ENCODE measurements at regions not wholly inside any gene's neighbourhood (a gene's known extent, or its start where the extent isn't known, plus 50 kb on each side); places are given as distances from the start of the nearest gene placed in this dataset.
"Not testable (repeated sequence)": the region's sequence is repeated elsewhere in the genome, so short reads cannot be mapped to it uniquely, and the experiment has no call there.

DNA sequence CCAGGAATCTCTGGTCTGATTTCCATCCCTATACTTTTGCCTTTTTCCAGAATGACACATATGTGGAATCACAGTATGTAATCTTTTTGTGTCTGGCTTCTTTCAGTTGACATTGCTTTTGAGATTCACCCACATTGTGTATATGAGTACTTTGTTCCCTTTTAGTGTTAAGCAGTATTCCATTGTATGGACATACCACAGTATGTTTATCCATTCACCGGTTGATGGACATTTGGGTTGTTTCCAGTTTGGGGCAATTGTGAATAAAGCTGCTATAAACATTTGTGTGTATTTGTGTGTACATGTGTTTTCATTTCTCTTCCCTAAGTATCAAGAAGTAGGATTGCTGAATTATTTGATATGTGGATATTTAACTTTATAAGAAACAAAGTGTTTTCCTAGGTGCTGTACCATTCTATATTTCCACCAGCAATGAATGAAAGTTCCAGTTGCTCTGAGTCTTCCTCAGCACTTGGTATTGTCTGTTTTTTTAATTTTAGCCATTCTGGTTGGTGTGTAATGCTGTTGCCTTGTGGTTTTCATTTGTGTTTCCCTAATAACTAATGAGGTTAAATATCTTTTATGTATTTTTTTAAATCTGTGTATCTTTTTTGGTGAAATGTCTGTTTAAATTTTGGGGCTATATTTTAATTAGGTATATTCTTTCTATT, 203.5 kb upstream of the HAAO start:
- no peak overlapping the region for H3K27ac ChIP-seq
- TF ChIP-seq FOXP2 (optimal IDR thresholded peaks at IDR 0.05; ENCODE audit: control extremely low read depth, extremely low read length, insufficient read depth) (no peak), EZH2 (IDR thresholded peaks at IDR 0.05) (no peak), POLR2AphosphoS5 (IDR thresholded peaks at IDR 0.05; ENCODE audit: borderline replicate concordance, low read depth, low read length) (no peak)

DNA sequence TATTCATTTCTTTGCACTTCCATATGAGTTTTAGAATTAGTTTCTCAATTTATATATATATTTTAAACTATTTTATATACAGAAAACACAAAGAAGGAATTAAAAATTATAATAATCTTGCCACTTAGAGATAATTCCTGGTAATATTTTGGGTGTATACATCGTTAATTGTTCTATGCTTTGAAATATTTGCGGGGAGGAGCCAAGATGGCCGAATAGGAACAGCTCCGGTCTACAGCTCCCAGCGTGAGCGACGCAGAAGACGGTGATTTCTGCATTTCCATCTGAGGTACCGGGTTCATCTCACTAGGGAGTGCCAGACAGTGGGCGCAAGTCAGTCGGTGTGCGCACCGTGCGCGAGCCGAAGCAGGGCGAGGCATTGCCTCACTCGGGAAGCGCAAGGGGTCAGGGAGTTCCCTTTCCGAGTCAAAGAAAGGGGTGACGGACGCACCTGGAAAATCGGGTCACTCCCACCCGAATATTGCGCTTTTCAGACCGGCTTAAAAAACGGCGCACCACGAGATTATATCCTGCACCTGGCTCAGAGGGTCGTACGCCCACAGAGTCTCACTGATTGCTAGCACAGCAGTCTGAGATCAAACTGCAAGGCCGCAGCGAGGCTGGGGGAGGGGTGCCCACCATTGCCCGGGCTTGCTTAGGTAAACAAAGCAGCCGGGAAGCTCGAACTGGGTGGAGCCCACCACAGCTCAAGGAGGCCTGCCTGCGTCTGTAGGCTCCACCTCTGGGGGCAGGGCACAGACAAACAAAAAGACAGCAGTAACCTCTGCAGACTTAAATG, 197.1 kb upstream of the HAAO start:
- not testable (repeated sequence) for H3K27ac ChIP-seq; H3K4me3 ChIP-seq; H3K9ac ChIP-seq (ENCODE audit: insufficient read length); DNase-seq (ENCODE audit: low read depth, low spot score); H3K9me3 ChIP-seq (ENCODE audit: low read depth, low read length); H3K36me3 ChIP-seq (ENCODE audit: insufficient read depth, low read length)

More for the DNA sequence above, 203.5 kb upstream of the HAAO start:
- H3K9ac ChIP-seq (ENCODE audit: insufficient read length): no peak overlapping the region
- DNase-seq (ENCODE audit: low read depth, low spot score): no peak
- peaks cover 3% of the 10 kb centered on the region; the same call in 1 of the 2 replicates for H3K9me3 ChIP-seq (ENCODE audit: low read depth, low read length)
- H3K36me3 ChIP-seq (ENCODE audit: insufficient read depth, low read length): no peaks in the 10 kb centered on the region
- H3K4me3 ChIP-seq: no peak overlapping the region

DNA sequence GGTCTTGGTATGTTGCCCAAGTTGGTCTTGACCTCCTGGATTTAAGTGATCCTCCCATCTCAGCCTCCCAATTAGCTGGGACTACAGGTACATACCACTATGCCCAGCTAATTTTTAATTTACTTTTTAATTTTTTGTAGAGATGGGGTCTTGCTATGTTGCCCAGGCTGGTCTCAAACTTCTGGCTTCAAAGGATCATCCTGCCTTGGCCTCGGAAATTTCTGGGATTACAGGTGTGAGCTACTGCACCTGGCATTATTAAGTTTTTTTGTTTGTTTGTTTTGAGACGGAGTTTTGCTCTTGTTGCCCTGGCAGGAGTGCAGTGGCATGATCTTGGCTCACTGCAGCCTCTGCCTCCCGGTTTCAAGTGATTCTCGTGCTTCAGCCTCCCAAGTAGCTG, 195.7 kb upstream of the HAAO start:
- H3K4me3 ChIP-seq; H3K9me3 ChIP-seq (ENCODE audit: low read depth, low read length); H3K27ac ChIP-seq; DNase-seq (ENCODE audit: low read depth, low spot score); H3K9ac ChIP-seq (ENCODE audit: insufficient read length); H3K36me3 ChIP-seq (ENCODE audit: insufficient read depth, low read length): not testable (repeated sequence)

DNA sequence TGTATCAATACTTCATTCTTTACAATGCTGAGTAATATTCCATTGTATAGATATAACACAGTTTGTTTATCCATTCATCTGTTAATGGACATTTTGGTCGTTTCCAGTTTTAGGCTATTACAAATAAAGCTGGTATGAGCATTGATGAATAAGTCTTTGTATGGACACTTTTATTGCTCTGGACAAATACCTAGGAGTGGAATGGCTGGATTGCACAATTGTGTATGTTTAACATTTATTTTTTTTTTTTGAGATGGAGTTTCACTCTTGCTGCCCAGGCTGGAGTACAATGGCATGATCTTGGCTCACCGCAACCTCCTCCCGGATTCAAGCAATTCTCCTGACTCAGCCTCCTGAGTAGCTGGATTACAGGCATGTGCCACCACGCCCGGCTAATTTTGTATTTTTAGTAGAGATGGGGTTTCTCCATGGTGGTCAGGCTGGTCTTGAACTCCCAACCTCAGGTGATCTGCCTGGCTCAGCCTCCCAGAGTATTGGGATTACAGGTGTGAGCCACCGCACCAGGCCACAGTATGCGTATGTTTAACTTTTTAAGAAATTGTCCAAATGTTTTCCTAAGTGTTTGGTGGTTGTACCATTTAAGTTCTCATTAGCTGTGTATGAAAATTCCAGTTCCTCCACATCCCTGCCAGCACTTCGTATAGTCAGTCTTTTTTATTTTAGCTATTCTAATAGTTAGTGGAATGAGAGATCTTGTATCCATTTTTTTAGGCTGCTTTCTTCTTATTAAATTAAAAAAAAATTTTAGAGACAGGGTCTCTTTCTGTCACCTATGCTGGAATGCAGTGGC, 194.9 kb upstream of the HAAO start:
- Histone ChIP-seq H3K9ac (ENCODE audit: insufficient read length) (no peak overlapping the region), H3K27ac (no peak overlapping the region), H3K36me3 (ENCODE audit: insufficient read depth, low read length) (no peaks in the 10 kb centered on the region), H3K4me3 (no peak overlapping the region), H3K9me3 (ENCODE audit: low read depth, low read length) (no peaks in the 10 kb centered on the region)
- no peak for DNase-seq (ENCODE audit: low read depth, low spot score)
- TF ChIP-seq FOXP2 (optimal IDR thresholded peaks at IDR 0.05; ENCODE audit: control extremely low read depth, extremely low read length, insufficient read depth): no peak
- TF ChIP-seq POLR2AphosphoS5 (IDR thresholded peaks at IDR 0.05; ENCODE audit: borderline replicate concordance, low read depth, low read length): no peak
- TF ChIP-seq EZH2 (IDR thresholded peaks at IDR 0.05): no peak

DNA sequence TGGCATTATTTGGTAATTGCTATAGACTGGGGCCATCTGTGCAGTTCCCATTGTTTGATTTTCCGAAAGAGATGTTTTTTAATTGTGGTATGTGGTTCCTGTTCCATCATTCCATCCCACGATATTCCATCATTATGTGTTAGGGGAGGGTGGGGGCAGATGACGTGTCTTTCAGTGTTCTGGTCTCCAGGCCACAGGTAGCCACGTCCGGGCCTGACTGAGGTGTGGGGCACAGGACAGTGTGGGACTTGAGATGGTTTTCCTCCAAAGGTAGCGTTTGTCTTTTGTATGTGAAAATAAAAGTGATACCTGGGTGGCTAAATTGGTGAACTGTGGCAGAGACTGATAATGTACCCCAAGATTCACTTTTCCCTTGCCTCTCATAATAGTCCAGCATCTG, 192.2 kb upstream of the HAAO start:
- Histone ChIP-seq H3K9me3 (ENCODE audit: low read depth, low read length) (no peaks in the 10 kb centered on the region), H3K27ac (no peak overlapping the region), H3K9ac (ENCODE audit: insufficient read length) (no peak overlapping the region), H3K36me3 (ENCODE audit: insufficient read depth, low read length) (no peaks in the 10 kb centered on the region), H3K4me3 (no peak overlapping the region)
- no peak for DNase-seq (ENCODE audit: low read depth, low spot score)
- TF ChIP-seq FOXP2 (optimal IDR thresholded peaks at IDR 0.05; ENCODE audit: control extremely low read depth, extremely low read length, insufficient read depth) (no peak), POLR2AphosphoS5 (IDR thresholded peaks at IDR 0.05; ENCODE audit: borderline replicate concordance, low read depth, low read length) (no peak), EZH2 (IDR thresholded peaks at IDR 0.05) (no peak)

DNA sequence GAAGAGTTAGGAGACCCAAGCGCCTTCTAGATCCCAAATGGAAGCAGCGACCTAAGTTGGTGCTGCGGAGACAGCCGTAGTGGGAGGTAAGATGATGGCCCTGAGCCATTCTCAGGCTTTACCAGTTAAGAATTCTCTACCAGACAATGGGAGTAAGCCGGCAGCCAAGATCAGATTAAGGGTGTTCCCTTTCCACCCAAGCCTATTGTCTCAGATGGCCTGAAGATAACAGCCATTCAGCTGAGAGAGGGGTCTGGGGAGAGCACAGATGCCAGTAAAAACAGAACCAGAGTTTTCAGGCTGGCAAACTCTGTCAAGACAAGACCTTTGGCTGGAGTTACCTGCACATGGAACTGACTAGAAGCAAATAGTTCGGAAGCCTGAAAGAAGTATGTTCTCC, 191.7 kb upstream of the HAAO start:
- H3K9me3 ChIP-seq (ENCODE audit: low read depth, low read length): no peaks in the 10 kb centered on the region
- H3K27ac ChIP-seq: no peak overlapping the region
- no peak for TF ChIP-seq FOXP2 (optimal IDR thresholded peaks at IDR 0.05; ENCODE audit: control extremely low read depth, extremely low read length, insufficient read depth)
- no peak for TF ChIP-seq POLR2AphosphoS5 (IDR thresholded peaks at IDR 0.05; ENCODE audit: borderline replicate concordance, low read depth, low read length)
- no peak for TF ChIP-seq EZH2 (IDR thresholded peaks at IDR 0.05)
- H3K9ac ChIP-seq (ENCODE audit: insufficient read length): no peak overlapping the region
- no peak for DNase-seq (ENCODE audit: low read depth, low spot score)
- no peaks in the 10 kb centered on the region for H3K36me3 ChIP-seq (ENCODE audit: insufficient read depth, low read length)
- no peak overlapping the region for H3K4me3 ChIP-seq

DNA sequence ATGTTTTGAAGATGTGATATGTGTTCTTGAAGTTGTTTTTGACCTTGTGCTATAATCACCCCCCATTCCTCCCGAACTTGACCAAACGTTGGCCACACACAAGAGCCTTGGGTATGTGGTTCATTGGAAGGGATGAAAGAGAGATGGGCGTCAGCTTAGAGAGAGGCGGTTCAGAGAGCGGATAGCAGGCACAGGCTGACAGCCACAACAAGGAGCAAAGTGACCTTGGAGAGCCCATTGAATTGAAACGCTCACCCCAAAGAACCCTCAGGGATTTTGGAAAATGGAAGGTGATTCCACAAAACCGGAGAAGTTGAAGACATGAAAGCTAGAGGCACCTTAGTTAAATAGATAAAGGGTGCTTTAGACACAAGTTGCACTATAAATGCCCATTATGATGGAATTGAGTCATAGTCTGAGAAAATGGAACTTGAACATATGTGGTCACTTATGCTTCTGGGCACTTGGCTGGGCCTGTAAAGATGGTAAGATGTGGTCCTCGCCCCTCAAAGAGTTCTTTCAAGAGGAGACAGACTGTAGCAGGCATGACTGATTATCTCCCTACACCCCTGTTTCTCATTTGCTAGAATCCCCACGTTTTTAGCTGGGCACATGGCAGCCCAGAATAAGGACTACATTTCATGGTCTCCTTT, 188.5 kb upstream of the HAAO start:
- no peaks in the 10 kb centered on the region for H3K9me3 ChIP-seq (ENCODE audit: low read depth, low read length)
- TF ChIP-seq FOXP2 (optimal IDR thresholded peaks at IDR 0.05; ENCODE audit: control extremely low read depth, extremely low read length, insufficient read depth) (no peak), EZH2 (IDR thresholded peaks at IDR 0.05) (no peak), POLR2AphosphoS5 (IDR thresholded peaks at IDR 0.05; ENCODE audit: borderline replicate concordance, low read depth, low read length) (no peak)
- DNase-seq (ENCODE audit: low read depth, low spot score): no peak
- H3K36me3 ChIP-seq (ENCODE audit: insufficient read depth, low read length): no peaks in the 10 kb centered on the region
- no peak overlapping the region for H3K27ac ChIP-seq
- H3K9ac ChIP-seq (ENCODE audit: insufficient read length): no peak overlapping the region
- no peak overlapping the region for H3K4me3 ChIP-seq

Data from SK-N-MC (cell line).